LoVo (cell line): ENCODE measurements at regions not wholly inside any gene's neighbourhood (a gene's known extent, or its start where the extent isn't known, plus 50 kb on each side); places are given as distances from the start of the nearest gene placed in this dataset.
"Not testable (repeated sequence)": the region's sequence is repeated elsewhere in the genome, so short reads cannot be mapped to it uniquely, and the experiment has no call there.

ENCODE experiments used
- DNase-seq: peaks from one replicate; pipeline ENCODE4 v3.0.0-alpha.2; 2016; ENCODE audit warnings: low spot score

- no peak for DNase-seq
Measured at GRCh38 chr6:74018825-74019224, 322.8 kb downstream of the CD109 start.

- no peak for DNase-seq
Measured at GRCh38 chr6:74015427-74015826, 319.4 kb downstream of the CD109 start.

GRCh38 chr6:74000666-74001490 lies 304.9 kb downstream of the CD109 start:
- no peak for DNase-seq

- not testable (repeated sequence) for DNase-seq
Measured at GRCh38 chr6:73990609-73991238, 294.7 kb downstream of the CD109 start.

GRCh38 chr6:73989428-73989827 lies 293.4 kb downstream of the CD109 start:
- no peak for DNase-seq

GRCh38 chr6:73985891-73986290 lies 289.9 kb downstream of the CD109 start:
- DNase-seq, result no peak

- no peak for DNase-seq
Measured at GRCh38 chr6:73984571-73985210, 288.7 kb downstream of the CD109 start.

- no peak for DNase-seq
Measured at GRCh38 chr6:73983367-73983766, 287.4 kb downstream of the CD109 start.

- DNase-seq, result no peak
Measured at GRCh38 chr6:73980096-73980495, 284.1 kb downstream of the CD109 start.

GRCh38 chr6:73978330-73978729 lies 282.3 kb downstream of the CD109 start:
- DNase-seq, result no peak

- not testable (repeated sequence) for DNase-seq
Measured at GRCh38 chr6:73972518-73972917, 276.5 kb downstream of the CD109 start.

- DNase-seq, result peak; percentile 41
Measured at GRCh38 chr6:73969971-73970970, 274.3 kb downstream of the CD109 start.

- no peak for DNase-seq
Measured at GRCh38 chr6:73968221-73968757, 272.3 kb downstream of the CD109 start.

GRCh38 chr6:73965539-73966029 lies 269.6 kb downstream of the CD109 start:
- DNase-seq, result no peak

GRCh38 chr6:73964241-73964854 lies 268.3 kb downstream of the CD109 start:
- DNase-seq, result no peak

GRCh38 chr6:73962884-73963283 lies 266.9 kb downstream of the CD109 start:
- DNase-seq, result no peak

- no peak for DNase-seq
Measured at GRCh38 chr6:73956305-73956704, 260.3 kb downstream of the CD109 start.

GRCh38 chr6:73955800-73956199 lies 259.8 kb downstream of the CD109 start:
- no peak for DNase-seq

- DNase-seq, result no peak
Measured at GRCh38 chr6:73954881-73955280, 258.9 kb downstream of the CD109 start.

- DNase-seq, result no peak
Measured at GRCh38 chr6:73951183-73951582, 255.2 kb downstream of the CD109 start.
